GM19328 (cell line): ENCODE measurements at regions not wholly inside any gene's neighbourhood (a gene's known extent, or its start where the extent isn't known, plus 50 kb on each side); places are given as distances from the start of the nearest gene placed in this dataset.
"Not testable (repeated sequence)": the region's sequence is repeated elsewhere in the genome, so short reads cannot be mapped to it uniquely, and the experiment has no call there.

Experiments used
- ATAC-seq: cut with Tn5 transposase; IDR thresholded peaks from one replicate; pipeline ENCODE4 v1.9.1; 2021; ENCODE audit warnings: mild to moderate bottlenecking, moderate library complexity; ENCODE audit not compliant: unreplicated experiment

GRCh38 chr18:30469091-30469490 is 573.5 kb downstream of the DSC3 start:
- ATAC-seq = no peak

GRCh38 chr18:30465096-30465495 is 577.4 kb downstream of the DSC3 start:
- ATAC-seq = no peak

- no peak for ATAC-seq
These were observed 585.4 kb downstream of the DSC3 start for GRCh38 chr18:30457156-30457555.

GRCh38 chr18:30455741-30456140 is 586.8 kb downstream of the DSC3 start:
- no peak for ATAC-seq

GRCh38 chr18:30454920-30455319 is 587.6 kb downstream of the DSC3 start:
- no peak for ATAC-seq

- no peak for ATAC-seq
These were observed 590.6 kb downstream of the DSC3 start for GRCh38 chr18:30451981-30452380.

GRCh38 chr18:30450927-30451326 is 591.6 kb downstream of the DSC3 start:
- no peak for ATAC-seq

GRCh38 chr18:30446605-30447004 is 595.9 kb downstream of the DSC3 start:
- ATAC-seq = no peak

- ATAC-seq = no peak
These were observed 598.0 kb downstream of the DSC3 start for GRCh38 chr18:30444544-30444943.

- no peak for ATAC-seq
These were observed 602.2 kb downstream of the DSC3 start for GRCh38 chr18:30440351-30440750.

- ATAC-seq = no peak
These were observed 603.4 kb downstream of the DSC3 start for GRCh38 chr18:30439174-30439573.

GRCh38 chr18:30432349-30432748 is 610.2 kb downstream of the DSC3 start:
- no peak for ATAC-seq

- ATAC-seq = not testable (repeated sequence)
These were observed 623.1 kb downstream of the DSC3 start for GRCh38 chr18:30419399-30419798.

GRCh38 chr18:30415903-30416302 is 626.6 kb downstream of the DSC3 start:
- no peak for ATAC-seq

GRCh38 chr18:30409120-30409519 is 633.4 kb downstream of the DSC3 start:
- ATAC-seq = no peak

- ATAC-seq = no peak
These were observed 635.8 kb downstream of the DSC3 start for GRCh38 chr18:30406728-30407127.

GRCh38 chr18:30405038-30405437 is 637.5 kb downstream of the DSC3 start:
- ATAC-seq = no peak

- no peak for ATAC-seq
These were observed 638.1 kb downstream of the DSC3 start for GRCh38 chr18:30404422-30404821.

- no peak for ATAC-seq
These were observed 639.3 kb downstream of the DSC3 start for GRCh38 chr18:30403278-30403677.

GRCh38 chr18:30387401-30387800 is 655.1 kb downstream of the DSC3 start:
- no peak for ATAC-seq

GRCh38 chr18:30386624-30387023 is 655.9 kb downstream of the DSC3 start:
- no peak for ATAC-seq

- ATAC-seq = no peak
These were observed 656.9 kb downstream of the DSC3 start for GRCh38 chr18:30385684-30386083.

- ATAC-seq = no peak
These were observed 660.7 kb downstream of the DSC3 start for GRCh38 chr18:30381826-30382225.

GRCh38 chr18:30378097-30378496 is 664.4 kb downstream of the DSC3 start:
- ATAC-seq = no peak
